Gastrocnemius medialis (tissue), 4 donors: ENCODE measurements at regions not wholly inside any gene's neighbourhood (a gene's known extent, or its start where the extent isn't known, plus 50 kb on each side); places are given as distances from the start of the nearest gene placed in this dataset.

ENCODE experiments used
- ATAC-seq, 2 donors: fragments of 150-250 bp; one replicate each; pipeline ENCODE4 v1.9.1; 2016
- DNase-seq, 2 donors: peaks; one replicate each; pipeline ENCODE4 v3.0.0-alpha.2; 2019
- H3K27ac ChIP-seq, 4 donors: fragments of 200-600 bp; sonication (generic); 1 replicate in 1 of 4; 2 replicates in 3 of 4; pipeline ENCODE4 v1.5.1; 2016 to 2018; ENCODE audit warnings: mild to moderate bottlenecking in 2 of 4, moderate library complexity in 1 of 4
- H3K27me3 ChIP-seq, 3 donors: fragments of 200-600 bp; sonication (generic) in 2 of 3; 1 replicate in 1 of 3; 2 replicates in 2 of 3; pipeline versions ENCODE4 v1.5.1 to v1.6.0; 2016 to 2019; ENCODE audit warnings: mild to moderate bottlenecking in 1 of 3, moderate library complexity in 1 of 3
- H3K36me3 ChIP-seq, 2 donors: fragments of 200-600 bp; sonication (generic) in 1 of 2; one replicate each; pipeline ENCODE4 v1.5.1; 2017 to 2018
- H3K4me1 ChIP-seq, 2 donors: fragments of 200-600 bp; sonication (generic) in 1 of 2; one replicate each; pipeline ENCODE4 v1.5.1; 2016 to 2017; ENCODE audit warnings: mild to moderate bottlenecking in 2 of 2
- H3K4me3 ChIP-seq, 4 donors: fragments of 200-600 bp; sonication (generic) in 3 of 4; 1 replicate in 1 of 4; 2 replicates in 3 of 4; pipeline ENCODE4 v1.5.1; 2016 to 2019; ENCODE audit warnings: mild to moderate bottlenecking in 2 of 4
- H3K9me3 ChIP-seq, 3 donors: fragments of 200-600 bp; sonication (generic) in 2 of 3; 1 replicate in 1 of 3; 2 replicates in 2 of 3; pipeline ENCODE4 v1.5.1; 2016 to 2019
- POLR2A ChIP-seq, 2 donors: fragments of 450-650 bp; IDR thresholded peaks; one replicate each; pipeline ENCODE4 v1.6.1; 2017; ENCODE audit warnings: antibody characterized with exemption in 2 of 2, mild to moderate bottlenecking in 2 of 2, moderate library complexity in 2 of 2
- in situ Hi-C, 4 donors: fragments of 200-750 bp; cut with MboI; loops; one replicate each; pipeline versions ENCODE4 v1.15.0 to v1.8.0; 2017; ENCODE audit warnings: low sequenced_read_pairs in 4 of 4
- intact Hi-C: fragments of 100-400 bp; cut with DNase I; formaldehyde crosslinking; loops from one replicate; pipeline ENCODE4 v1.15.1; 2023; ENCODE audit warnings: low total_unique reads
- TF ChIP-seq, protein P1 (sequence below), 5 experiments: fragments of 450-650 bp in 3 of 5; fragments of 200-600 bp in 2 of 5; sonication (generic) in 2 of 5; IDR thresholded peaks in 4 of 5; conservative IDR thresholded peaks in 1 of 5; 1 replicate in 4 of 5; 2 replicates in 1 of 5; pipeline ENCODE4 v1.5.1; 2016 to 2019; ENCODE audit warnings: antibody characterized with exemption in 5 of 5, mild to moderate bottlenecking in 3 of 5, moderate library complexity in 3 of 5

DNA sequence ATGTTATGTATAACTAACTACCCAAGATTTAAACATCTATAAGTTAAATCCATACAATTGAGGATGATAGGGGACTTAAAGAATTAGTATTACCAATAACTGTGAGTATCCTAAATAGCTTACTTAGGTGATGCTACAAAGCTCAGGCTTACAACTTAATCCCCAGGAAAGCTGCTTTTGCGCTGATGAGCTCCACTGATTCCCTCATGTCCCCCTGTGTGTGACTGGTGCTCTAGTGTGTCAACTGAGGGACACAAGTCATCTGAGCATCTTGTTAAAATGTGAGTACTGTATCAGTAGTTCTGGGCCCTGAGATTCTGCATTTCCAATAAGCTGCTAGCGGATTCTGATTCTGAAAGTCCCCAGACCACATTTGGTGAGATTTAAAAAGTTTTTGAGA lies 1458.8 kb downstream of the MRPL39 start:
- no peaks in the 10 kb centered on the region for H3K4me1 ChIP-seq
- no peak for TF ChIP-seq POLR2A (IDR thresholded peaks at IDR 0.05)
- TF ChIP-seq, protein P1, sequence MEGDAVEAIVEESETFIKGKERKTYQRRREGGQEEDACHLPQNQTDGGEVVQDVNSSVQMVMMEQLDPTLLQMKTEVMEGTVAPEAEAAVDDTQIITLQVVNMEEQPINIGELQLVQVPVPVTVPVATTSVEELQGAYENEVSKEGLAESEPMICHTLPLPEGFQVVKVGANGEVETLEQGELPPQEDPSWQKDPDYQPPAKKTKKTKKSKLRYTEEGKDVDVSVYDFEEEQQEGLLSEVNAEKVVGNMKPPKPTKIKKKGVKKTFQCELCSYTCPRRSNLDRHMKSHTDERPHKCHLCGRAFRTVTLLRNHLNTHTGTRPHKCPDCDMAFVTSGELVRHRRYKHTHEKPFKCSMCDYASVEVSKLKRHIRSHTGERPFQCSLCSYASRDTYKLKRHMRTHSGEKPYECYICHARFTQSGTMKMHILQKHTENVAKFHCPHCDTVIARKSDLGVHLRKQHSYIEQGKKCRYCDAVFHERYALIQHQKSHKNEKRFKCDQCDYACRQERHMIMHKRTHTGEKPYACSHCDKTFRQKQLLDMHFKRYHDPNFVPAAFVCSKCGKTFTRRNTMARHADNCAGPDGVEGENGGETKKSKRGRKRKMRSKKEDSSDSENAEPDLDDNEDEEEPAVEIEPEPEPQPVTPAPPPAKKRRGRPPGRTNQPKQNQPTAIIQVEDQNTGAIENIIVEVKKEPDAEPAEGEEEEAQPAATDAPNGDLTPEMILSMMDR (IDR thresholded peaks at IDR 0.05 in 4 of 5, conservative IDR thresholded peaks at IDR 0.05 in 1 of 5), result no peak

DNA sequence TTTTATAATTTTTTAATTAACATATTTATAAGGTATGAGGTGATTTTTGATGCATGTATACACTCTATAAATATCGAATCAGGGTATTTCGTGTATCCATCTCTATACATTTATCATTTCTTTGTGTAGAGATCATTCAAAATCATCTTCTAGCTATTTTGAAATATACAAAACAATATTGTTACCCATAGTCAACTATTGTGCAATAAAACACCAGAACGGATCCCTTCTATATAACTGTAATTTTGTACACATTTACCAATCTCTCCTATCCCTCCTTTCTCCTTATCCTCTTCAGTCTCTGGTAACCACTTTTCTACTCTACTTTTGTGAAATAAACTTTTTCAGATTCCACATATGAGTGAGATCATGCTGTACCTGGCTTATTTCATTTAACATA lies 1459.6 kb downstream of the MRPL39 start:
- Histone ChIP-seq H3K27me3 (no peaks in the 10 kb centered on the region), H3K4me3 (no peak overlapping the region), H3K27ac (no peak overlapping the region), H3K4me1 (no peaks in the 10 kb centered on the region), H3K9me3 (no peaks in the 10 kb centered on the region), H3K36me3 (no peaks in the 10 kb centered on the region)
- ATAC-seq (no peak), DNase-seq (no peak)
- intact Hi-C loops (no loop called here), in situ Hi-C loops (no loop called here)
- TF ChIP-seq, protein P1 (IDR thresholded peaks at IDR 0.05 in 4 of 5, conservative IDR thresholded peaks at IDR 0.05 in 1 of 5), result no peak
- TF ChIP-seq POLR2A (IDR thresholded peaks at IDR 0.05), result no peak

More for the DNA sequence above, 1458.8 kb downstream of the MRPL39 start:
- DNase-seq, result no peak
- in situ Hi-C loops (no loop called here), intact Hi-C loops (no loop called here)
- ATAC-seq, result no peak
- Histone ChIP-seq H3K27ac (no peak overlapping the region), H3K9me3 (no peaks in the 10 kb centered on the region), H3K36me3 (no peaks in the 10 kb centered on the region), H3K4me3 (no peak overlapping the region), H3K27me3 (no peaks in the 10 kb centered on the region)

DNA sequence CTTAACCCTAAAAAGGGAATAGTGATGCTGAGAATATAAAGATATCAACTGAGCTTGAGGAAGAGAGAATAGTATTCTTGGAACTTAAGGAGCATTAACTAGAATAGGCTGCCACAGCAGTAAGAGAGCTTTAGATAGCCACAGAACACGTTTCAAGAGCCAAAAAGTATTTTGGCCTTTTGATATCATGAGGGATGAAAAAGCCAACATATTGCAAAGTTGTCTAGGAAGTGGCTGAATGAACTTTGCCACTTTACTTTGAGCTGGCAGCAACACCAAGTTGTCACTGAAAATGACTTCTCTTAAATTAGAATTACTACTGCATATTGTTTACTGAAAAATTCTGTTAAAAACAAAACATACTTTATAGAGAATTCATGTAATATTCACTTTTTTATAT lies 1476.2 kb downstream of the MRPL39 start:
- in situ Hi-C loops (no loop called here), intact Hi-C loops (no loop called here)
- no peak for ATAC-seq
- H3K4me1 ChIP-seq, result no peaks in the 10 kb centered on the region
- no peak for DNase-seq
- H3K27ac ChIP-seq, result no peak overlapping the region
- no peaks in the 10 kb centered on the region for H3K9me3 ChIP-seq
- TF ChIP-seq POLR2A (IDR thresholded peaks at IDR 0.05), result no peak
- TF ChIP-seq, protein P1 (IDR thresholded peaks at IDR 0.05 in 4 of 5, conservative IDR thresholded peaks at IDR 0.05 in 1 of 5), result no peak
- H3K36me3 ChIP-seq, result no peaks in the 10 kb centered on the region
- H3K27me3 ChIP-seq, result no peaks in the 10 kb centered on the region
- no peak overlapping the region for H3K4me3 ChIP-seq

DNA sequence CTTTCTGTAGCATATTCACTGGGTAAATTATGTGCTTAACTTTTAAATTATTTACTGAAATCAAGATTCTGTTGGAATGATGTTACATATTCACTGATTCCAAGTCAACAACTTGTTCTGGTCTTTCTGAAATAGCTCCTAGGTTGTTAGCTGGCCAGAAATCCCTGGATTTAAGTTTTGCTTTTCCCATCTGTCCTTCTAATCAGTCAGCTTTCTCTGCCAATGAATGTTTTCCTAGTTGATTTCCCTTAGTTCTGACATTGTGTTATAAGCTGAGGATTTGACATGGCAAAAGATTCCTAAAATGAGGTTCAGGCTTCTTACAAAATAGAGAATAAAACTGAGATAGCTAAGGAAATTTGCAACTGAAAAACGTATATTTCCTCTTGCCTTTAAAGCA lies 1479.6 kb downstream of the MRPL39 start:
- no peaks in the 10 kb centered on the region for H3K9me3 ChIP-seq
- no peak for TF ChIP-seq POLR2A (IDR thresholded peaks at IDR 0.05)
- TF ChIP-seq, protein P1 (IDR thresholded peaks at IDR 0.05 in 4 of 5, conservative IDR thresholded peaks at IDR 0.05 in 1 of 5), result no peak
- H3K27me3 ChIP-seq, result no peaks in the 10 kb centered on the region
- in situ Hi-C loops, result no loop called here
- DNase-seq, result no peak
- H3K4me1 ChIP-seq, result no peaks in the 10 kb centered on the region
- no peak for ATAC-seq
- H3K27ac ChIP-seq, result no peak overlapping the region
- no peak overlapping the region for H3K4me3 ChIP-seq
- no peaks in the 10 kb centered on the region for H3K36me3 ChIP-seq
- intact Hi-C loops, result no loop called here

DNA sequence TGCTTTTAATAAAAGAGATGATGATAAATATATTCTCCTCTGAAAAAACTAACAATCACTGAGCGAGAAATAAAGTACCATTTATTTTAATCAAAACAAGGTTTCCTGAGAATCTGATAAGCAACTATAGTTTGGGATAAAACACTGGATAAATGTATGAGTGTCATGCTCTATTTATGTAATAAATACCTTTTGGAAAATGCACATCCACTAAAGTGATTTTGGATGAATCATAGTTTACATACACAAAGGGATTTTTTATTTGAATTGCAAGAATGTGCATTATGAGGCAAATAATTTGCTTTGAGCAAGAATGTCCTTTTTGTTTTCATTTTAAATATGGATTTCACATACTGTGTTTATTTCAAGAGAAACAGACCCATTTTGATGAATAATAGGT lies 1483.5 kb downstream of the MRPL39 start:
- H3K27me3 ChIP-seq, result no peaks in the 10 kb centered on the region
- H3K4me3 ChIP-seq, result no peak overlapping the region
- intact Hi-C loops, result no loop called here
- H3K4me1 ChIP-seq, result no peaks in the 10 kb centered on the region
- no peaks in the 10 kb centered on the region for H3K36me3 ChIP-seq
- no peaks in the 10 kb centered on the region for H3K9me3 ChIP-seq
- TF ChIP-seq, protein P1 (IDR thresholded peaks at IDR 0.05 in 4 of 5, conservative IDR thresholded peaks at IDR 0.05 in 1 of 5), result no peak
- TF ChIP-seq POLR2A (IDR thresholded peaks at IDR 0.05), result no peak
- ATAC-seq, result no peak
- no peak for DNase-seq
- H3K27ac ChIP-seq, result no peak overlapping the region
- in situ Hi-C loops, result no loop called here
